HepG2 (cell line): ENCODE measurements at regions not wholly inside any gene's neighbourhood (a gene's known extent, or its start where the extent isn't known, plus 50 kb on each side); places are given as distances from the start of the nearest gene placed in this dataset.

Experiments used
- ATAC-seq: fragments of 200-7000 bp; cut with Tn5 transposase; 3 replicates; pipeline ENCODE4 v1.9.1; 2020; ENCODE audit warnings: mild to moderate bottlenecking, moderate library complexity
- BruUV-seq: library from RNA; stranded (reverse); fragments of 400-500 nt; replicated peaks from 2 replicates; lab custom pipeline; 2021; lab: Mats Ljungman, UMichigan
- CTCF ChIA-PET: fragments of 300-600 bp; formaldehyde crosslinking; extraction: SDS; loops from one replicate; lab custom pipeline; 2021; ENCODE audit warnings: low total read pairs, inconsistent platforms, low intra/inter-chr PET ratio; lab: Yijun Ruan, JAX
- POLR2A ChIA-PET: fragments of 350-600 bp; sonication (Branson Sonifier 250); formaldehyde crosslinking; loops from one replicate; lab custom pipeline; 2020; ENCODE audit warnings: antibody characterized with exemption, inconsistent platforms; lab: Yijun Ruan, JAX
- DNase-seq: peaks from one replicate; pipeline ENCODE4 v3.0.0-alpha.2; 2015; ENCODE audit warnings: low spot score
- FAIRE-seq: peaks from 3 replicates; lab custom pipeline; 2011; peaks lifted over from hg19 to GRCh38; lab: Jason Lieb, UNC
- H2AFZ ChIP-seq: one replicate; pipeline ENCODE4 v1.6.1; 2011; ENCODE audit warnings: low read length, inconsistent platforms
- H3K27ac ChIP-seq: fragments of 300-600 bp; 3 replicates; pipeline ENCODE4 v1.8.0; 2011; ENCODE audit warnings: mixed run types, mild to moderate bottlenecking, mixed read lengths, low read length, inconsistent platforms; ENCODE audit not compliant: insufficient read depth; ENCODE audit errors: extremely low read length
- H3K27me3 ChIP-seq, 2 experiments: fragments of 200-600 bp in 1 of 2; 2 replicates in 1 of 2; 3 replicates in 1 of 2; pipeline versions ENCODE4 v1.6.0 to v1.8.0; 2011; ENCODE audit warnings: low read length in 2 of 2, mild to moderate bottlenecking in 2 of 2, moderate library complexity in 2 of 2, inconsistent platforms in 1 of 2; ENCODE audit not compliant: insufficient read depth in 2 of 2, control insufficient read depth in 1 of 2
- H3K36me3 ChIP-seq, 2 experiments: fragments of 200-600 bp in 1 of 2; replicated peaks in 1 of 2; 2 replicates in 1 of 2; 3 replicates in 1 of 2; pipeline versions ENCODE4 v1.5.1 to v1.8.0; 2011; ENCODE audit warnings: low read length in 2 of 2, inconsistent platforms in 1 of 2; ENCODE audit not compliant: insufficient read depth in 2 of 2, control insufficient read depth in 1 of 2
- H3K4me1 ChIP-seq: 2 replicates; pipeline ENCODE4 v1.5.1; 2012; ENCODE audit warnings: low read length, inconsistent platforms; ENCODE audit not compliant: insufficient read depth
- H3K4me2 ChIP-seq: 2 replicates; pipeline ENCODE4 v1.6.0; 2011; ENCODE audit warnings: low read depth, low read length, inconsistent platforms
- H3K4me3 ChIP-seq, 3 experiments: fragments of 200-600 bp in 1 of 3; sonication (generic), shearing (Covaris generic) in 1 of 3; replicated peaks in 1 of 3; 2 replicates each; pipeline ENCODE4 v1.5.1; 2011 to 2016; ENCODE audit warnings: low read length in 3 of 3, inconsistent platforms in 2 of 3, low read depth in 2 of 3, mild to moderate bottlenecking in 2 of 3, control low read depth in 1 of 3, mixed read lengths in 1 of 3; ENCODE audit not compliant: insufficient read depth in 1 of 3
- H3K79me2 ChIP-seq: one replicate; pipeline ENCODE4 v1.6.1; 2011; ENCODE audit warnings: low read length, inconsistent platforms; ENCODE audit not compliant: insufficient read depth
- H3K9ac ChIP-seq: 2 replicates; pipeline ENCODE4 v1.6.0; 2011; ENCODE audit warnings: mild to moderate bottlenecking, low read depth, low read length, inconsistent platforms; ENCODE audit not compliant: insufficient read depth
- H3K9me3 ChIP-seq: 2 replicates; pipeline ENCODE4 v1.5.1; 2012; ENCODE audit warnings: mild to moderate bottlenecking, low read length
- H4K20me1 ChIP-seq: 2 replicates; pipeline ENCODE4 v1.6.0; 2011; ENCODE audit warnings: inconsistent platforms, mild to moderate bottlenecking, low read length, moderate library complexity; ENCODE audit not compliant: insufficient read depth
- NFATC3 ChIP-seq: sonication (generic); formaldehyde crosslinking; IDR thresholded peaks from 2 replicates; pipeline ENCODE4 v1.5.1; 2020; ENCODE audit warnings: mild to moderate bottlenecking, missing genetic modification reagents
- NR2F6 ChIP-seq, 2 experiments: IDR thresholded peaks; 2 replicates each; pipeline ENCODE4 v1.6.1; 2016; ENCODE audit warnings: antibody characterized with exemption in 1 of 2, mild to moderate bottlenecking in 1 of 2
- POGZ ChIP-seq: sonication (generic); formaldehyde crosslinking; IDR thresholded peaks from 2 replicates; pipeline ENCODE4 v1.4.0; 2020; ENCODE audit warnings: mild to moderate bottlenecking, missing genetic modification reagents
- RFXANK ChIP-seq: IDR thresholded peaks from 2 replicates; pipeline ENCODE4 v1.6.1; 2016
- ZBTB4 ChIP-seq: sonication (generic); formaldehyde crosslinking; IDR thresholded peaks from 2 replicates; pipeline ENCODE4 v1.4.0; 2020; ENCODE audit warnings: missing genetic modification reagents, mild to moderate bottlenecking, borderline replicate concordance
- ZFX ChIP-seq: sonication (generic); formaldehyde crosslinking; IDR thresholded peaks from 2 replicates; pipeline ENCODE4 v1.4.0; 2020; ENCODE audit warnings: mild to moderate bottlenecking, low read depth, missing genetic modification reagents, moderate library complexity
- ZNF646 ChIP-seq: sonication (generic); formaldehyde crosslinking; IDR thresholded peaks from 2 replicates; pipeline ENCODE4 v1.9.0; 2021; ENCODE audit warnings: mild to moderate bottlenecking, missing genetic modification reagents
- WGBS: methylation state at CpG from one replicate; pipeline ENCODE4 v1.1.6; 2017; ENCODE audit warnings: low lambda C conversion rate; 5-methylcytosine and 5-hydroxymethylcytosine counted together
- in situ Hi-C: cut with HindIII; loops from 2 replicates; pipeline ENCODE4 v1.10.0; 2017; ENCODE audit warnings: low pct_unique_long_range_greater_than_20kb; ENCODE audit not compliant: extremely low pct_ligation_motif_present
- intact Hi-C: fragments of 100-400 bp; cut with micrococcal nuclease; formaldehyde crosslinking; loops from one replicate; pipeline ENCODE4 v1.10.0; 2022; ENCODE audit not compliant: unreplicated experiment
- TF ChIP-seq, protein P1 (sequence below): sonication (generic); formaldehyde crosslinking; IDR thresholded peaks from 2 replicates; pipeline ENCODE4 v1.4.0; 2020; ENCODE audit warnings: low read depth, mild to moderate bottlenecking, missing genetic modification reagents

DNA sequence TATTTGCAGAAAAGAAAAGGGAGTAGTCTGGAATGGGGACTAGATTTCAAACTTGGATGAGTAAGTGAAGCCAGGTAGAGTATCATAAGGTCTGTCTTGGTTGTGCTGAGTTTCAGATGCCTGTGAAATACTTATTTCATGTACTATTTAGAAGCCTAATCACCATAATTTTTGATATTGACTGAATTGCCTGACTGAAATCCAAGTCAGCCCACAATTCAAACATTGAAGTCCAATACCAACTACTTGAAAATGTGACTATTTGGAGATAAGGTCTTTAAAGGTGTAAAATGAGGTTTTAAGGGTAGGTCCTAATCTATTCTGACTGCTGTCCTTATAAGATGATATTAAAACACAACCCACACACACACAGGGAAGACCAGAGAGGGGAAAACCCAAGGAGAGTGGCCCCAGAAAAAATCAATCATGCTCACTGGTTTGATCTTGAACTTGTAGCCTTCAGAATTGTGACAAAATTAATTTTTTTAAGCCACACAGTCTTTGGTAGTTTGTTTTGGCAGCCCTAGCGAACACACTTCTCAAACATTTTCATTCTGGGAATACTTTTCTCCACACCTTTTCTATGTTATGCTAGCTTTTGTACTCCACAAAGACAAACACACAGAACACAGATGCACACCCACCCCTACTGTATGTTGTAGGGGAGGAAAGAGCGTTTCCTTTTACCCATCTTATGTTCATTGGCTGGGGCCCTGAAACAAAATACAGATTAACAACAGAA, 126.3 kb downstream of the HFE start (continued):
- TF ChIP-seq, protein P1, sequence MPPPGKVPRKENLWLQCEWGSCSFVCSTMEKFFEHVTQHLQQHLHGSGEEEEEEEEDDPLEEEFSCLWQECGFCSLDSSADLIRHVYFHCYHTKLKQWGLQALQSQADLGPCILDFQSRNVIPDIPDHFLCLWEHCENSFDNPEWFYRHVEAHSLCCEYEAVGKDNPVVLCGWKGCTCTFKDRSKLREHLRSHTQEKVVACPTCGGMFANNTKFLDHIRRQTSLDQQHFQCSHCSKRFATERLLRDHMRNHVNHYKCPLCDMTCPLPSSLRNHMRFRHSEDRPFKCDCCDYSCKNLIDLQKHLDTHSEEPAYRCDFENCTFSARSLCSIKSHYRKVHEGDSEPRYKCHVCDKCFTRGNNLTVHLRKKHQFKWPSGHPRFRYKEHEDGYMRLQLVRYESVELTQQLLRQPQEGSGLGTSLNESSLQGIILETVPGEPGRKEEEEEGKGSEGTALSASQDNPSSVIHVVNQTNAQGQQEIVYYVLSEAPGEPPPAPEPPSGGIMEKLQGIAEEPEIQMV (CRISPR knock-in tag): no peak

GRCh38 chr6:26214803-26215584, 127.8 kb downstream of the HFE start:
- H3K4me2 ChIP-seq: peak overlapping the region; percentile 91
- TF ChIP-seq ZBTB4 (CRISPR knock-in tag): peak; percentile 69; the same call in 1 of the 2 replicates
- no peak for TF ChIP-seq ZFX
- 0 out of 2 replicates have a peak, but pooled peaks have one; percentile 9 for TF ChIP-seq ZNF646
- no peak for TF ChIP-seq RFXANK (CRISPR knock-in tag)
- no peak for TF ChIP-seq NFATC3 (CRISPR knock-in tag)
- TF ChIP-seq POGZ: 0 out of 2 replicates have a peak, but pooled peaks have one; percentile 35
- peak; percentile 35; the same call in 1 of the 2 replicates for TF ChIP-seq NR2F6 (IDR thresholded peaks at IDR 0.05)
- no peak; the same call in 1 of the 2 replicates for TF ChIP-seq NR2F6 (CRISPR knock-in tag; IDR thresholded peaks at IDR 0.05)

More at GRCh38 chr6:26214803-26215584, 127.8 kb downstream of the HFE start:
- WGBS: 81% methylated on average over 32 of the region's 32 CpGs
- ATAC-seq: no peak
- Histone ChIP-seq H3K27ac (peak overlapping the region; percentile 89), H3K4me3 (peak overlapping the region; percentile 54 to 75 (median 72)), H3K9me3 (no peaks in the 10 kb centered on the region), H3K79me2 (no peaks in the 10 kb centered on the region), H2AFZ (no peak overlapping the region), H3K4me1 (peaks cover 30% of the 10 kb centered on the region), H3K27me3 (no peaks in the 10 kb centered on the region; a peak in 1 of 5 replicates), H3K36me3 (no peaks in the 10 kb centered on the region), H4K20me1 (no peaks in the 10 kb centered on the region), H3K9ac (peak overlapping the region; percentile 63)
- BruUV-seq: no TSS peak
- intact Hi-C loops: loop anchor here (5.0 kb wide), 1 partner anchor 158 kb away; a partner anchor contains a TSS
- no peak for DNase-seq
- in situ Hi-C loops: no loop called here
- POLR2A ChIA-PET: interaction anchor here (1.1 to 6.1 kb wide), 16 partner anchors 9 to 1609 kb away, joined by 3 to 336 read pairs (median 19); a partner anchor contains a TSS
- CTCF ChIA-PET: no interaction called here
- no peak for FAIRE-seq
